Right lobe of liver (tissue), 6 donors: ENCODE measurements at regions not wholly inside any gene's neighbourhood (a gene's known extent, or its start where the extent isn't known, plus 50 kb on each side); places are given as distances from the start of the nearest gene placed in this dataset.

ENCODE experiments used
- ATAC-seq, 4 donors: fragments of 200-7000 bp; cut with Tn5 transposase; one replicate each; pipeline ENCODE4 v1.9.1; 2020; ENCODE audit warnings: mild to moderate bottlenecking in 4 of 4, moderate library complexity in 4 of 4
- DNase-seq, 3 donors: peaks; one replicate each; pipeline ENCODE4 v3.0.0-alpha.2; 2020
- H3K27ac ChIP-seq, 3 donors: fragments of 200-600 bp; one replicate each; pipeline ENCODE4 v1.8.0; 2022
- H3K27me3 ChIP-seq, 2 donors: fragments of 200-600 bp; one replicate each; pipeline ENCODE4 v1.8.0; 2022
- H3K36me3 ChIP-seq, 4 donors: fragments of 200-600 bp; sonication (generic) in 1 of 4; one replicate each; pipeline versions ENCODE4 v1.5.1 to v1.8.0; 2017 to 2022; ENCODE audit warnings: control low read depth in 1 of 4
- H3K4me1 ChIP-seq, 4 donors: fragments of 200-600 bp; sonication (generic) in 1 of 4; one replicate each; pipeline versions ENCODE4 v1.5.1 to v1.8.0; 2017 to 2022; ENCODE audit warnings: control low read depth in 1 of 4
- H3K4me3 ChIP-seq, 3 donors: fragments of 200-600 bp; one replicate each; pipeline ENCODE4 v1.8.0; 2022
- H3K9me3 ChIP-seq, 4 donors: fragments of 200-600 bp; sonication (generic) in 1 of 4; one replicate each; pipeline versions ENCODE4 v1.5.1 to v1.8.0; 2017 to 2022; ENCODE audit warnings: control low read depth in 1 of 4
- POLR2A ChIP-seq: fragments of 450-650 bp; IDR thresholded peaks from one replicate; pipeline ENCODE4 v1.6.1; 2017; ENCODE audit warnings: antibody characterized with exemption, mild to moderate bottlenecking
- WGBS: methylation state at CpG from one replicate; pipeline ENCODE4 v1.1.6; 2018; ENCODE audit warnings: low coverage, low lambda C conversion rate; ENCODE audit not compliant: insufficient coverage; ENCODE audit errors: missing lambda C conversion rate; 5-methylcytosine and 5-hydroxymethylcytosine counted together
- intact Hi-C, 2 donors: fragments of 100-400 bp; cut with DNase I; formaldehyde crosslinking; loops; one replicate each; pipeline versions ENCODE4 v1.11.2 to v1.14.1; 2022
- TF ChIP-seq, protein P1 (sequence below), 4 donors: fragments of 200-600 bp in 3 of 4; fragments of 450-650 bp in 1 of 4; IDR thresholded peaks; one replicate each; pipeline versions ENCODE4 v1.5.1 to v1.8.0; 2016 to 2022; ENCODE audit warnings: antibody characterized with exemption in 4 of 4, mild to moderate bottlenecking in 2 of 4
- donor health status: DM: no; HTN: yes; CAD: no.
- donor health status: DM: no; HTN: no; CAD: no.
- donor health status: DM: no; HTN: no; CAD: no.
- donor health status: DM: no; HTN: yes; CAD: no.
- donor health status: DM: no; HTN: yes; CAD: no.

DNA sequence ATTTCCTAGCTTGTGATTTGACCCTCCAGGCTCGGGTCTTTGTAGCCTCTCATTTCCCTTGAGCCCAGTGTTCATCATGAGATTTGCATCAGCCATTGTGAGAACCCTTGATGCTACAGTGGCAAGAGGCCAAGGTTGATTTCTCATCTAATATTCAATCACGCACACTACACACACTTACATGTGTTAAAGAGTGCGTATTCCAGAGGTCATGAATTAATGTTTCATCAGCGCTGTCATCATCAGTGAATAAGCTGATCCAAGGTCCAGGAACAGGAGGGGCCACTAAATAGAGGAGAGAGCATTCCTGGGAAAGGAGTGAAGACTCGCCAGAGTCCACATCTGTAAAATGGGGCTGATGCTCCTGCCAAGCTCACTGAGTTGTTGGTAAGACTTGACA is 276.1 kb upstream of the SIX2 start:
- H3K27ac ChIP-seq: no peak overlapping the region
- no peak for TF ChIP-seq POLR2A
- TF ChIP-seq, protein P1, sequence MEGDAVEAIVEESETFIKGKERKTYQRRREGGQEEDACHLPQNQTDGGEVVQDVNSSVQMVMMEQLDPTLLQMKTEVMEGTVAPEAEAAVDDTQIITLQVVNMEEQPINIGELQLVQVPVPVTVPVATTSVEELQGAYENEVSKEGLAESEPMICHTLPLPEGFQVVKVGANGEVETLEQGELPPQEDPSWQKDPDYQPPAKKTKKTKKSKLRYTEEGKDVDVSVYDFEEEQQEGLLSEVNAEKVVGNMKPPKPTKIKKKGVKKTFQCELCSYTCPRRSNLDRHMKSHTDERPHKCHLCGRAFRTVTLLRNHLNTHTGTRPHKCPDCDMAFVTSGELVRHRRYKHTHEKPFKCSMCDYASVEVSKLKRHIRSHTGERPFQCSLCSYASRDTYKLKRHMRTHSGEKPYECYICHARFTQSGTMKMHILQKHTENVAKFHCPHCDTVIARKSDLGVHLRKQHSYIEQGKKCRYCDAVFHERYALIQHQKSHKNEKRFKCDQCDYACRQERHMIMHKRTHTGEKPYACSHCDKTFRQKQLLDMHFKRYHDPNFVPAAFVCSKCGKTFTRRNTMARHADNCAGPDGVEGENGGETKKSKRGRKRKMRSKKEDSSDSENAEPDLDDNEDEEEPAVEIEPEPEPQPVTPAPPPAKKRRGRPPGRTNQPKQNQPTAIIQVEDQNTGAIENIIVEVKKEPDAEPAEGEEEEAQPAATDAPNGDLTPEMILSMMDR (IDR thresholded peaks at IDR 0.05): no peak
- 79% methylated on average over 5 of the region's 5 CpGs for WGBS
- intact Hi-C loops: no loop called here
- H3K27me3 ChIP-seq: no peaks in the 10 kb centered on the region
- H3K4me1 ChIP-seq: no peaks in the 10 kb centered on the region
- no peaks in the 10 kb centered on the region for H3K36me3 ChIP-seq
- no peaks in the 10 kb centered on the region for H3K9me3 ChIP-seq
- DNase-seq (no peak), ATAC-seq (no peak)
- no peak overlapping the region for H3K4me3 ChIP-seq

DNA sequence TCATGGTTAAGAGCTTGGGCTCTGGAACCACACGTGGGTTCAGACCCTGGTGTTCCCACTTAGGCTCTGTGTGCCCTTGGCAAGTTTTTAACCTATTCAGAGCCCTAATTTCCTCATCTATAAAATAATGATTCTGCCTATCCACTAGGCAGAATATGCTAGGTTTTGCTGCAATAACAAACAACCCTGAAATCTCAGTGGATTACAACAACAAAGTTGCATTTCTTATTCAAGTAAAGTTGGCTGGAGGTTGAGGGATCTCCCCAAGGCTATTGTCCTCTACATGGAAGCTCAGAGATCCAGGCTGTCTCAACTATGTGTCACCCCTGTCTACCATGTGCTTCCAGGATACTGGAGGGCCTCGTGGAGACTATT is 275.4 kb upstream of the SIX2 start:
- no peaks in the 10 kb centered on the region for H3K27me3 ChIP-seq
- no peaks in the 10 kb centered on the region for H3K4me1 ChIP-seq
- no peaks in the 10 kb centered on the region for H3K36me3 ChIP-seq
- DNase-seq (no peak), ATAC-seq (no peak)
- no peak overlapping the region for H3K4me3 ChIP-seq
- intact Hi-C loops: no loop called here
- TF ChIP-seq, protein P1 (IDR thresholded peaks at IDR 0.05): no peak
- TF ChIP-seq POLR2A: no peak
- 57% methylated on average over 1 of the region's 2 CpGs for WGBS
- H3K9me3 ChIP-seq: no peaks in the 10 kb centered on the region
- H3K27ac ChIP-seq: no peak overlapping the region

DNA sequence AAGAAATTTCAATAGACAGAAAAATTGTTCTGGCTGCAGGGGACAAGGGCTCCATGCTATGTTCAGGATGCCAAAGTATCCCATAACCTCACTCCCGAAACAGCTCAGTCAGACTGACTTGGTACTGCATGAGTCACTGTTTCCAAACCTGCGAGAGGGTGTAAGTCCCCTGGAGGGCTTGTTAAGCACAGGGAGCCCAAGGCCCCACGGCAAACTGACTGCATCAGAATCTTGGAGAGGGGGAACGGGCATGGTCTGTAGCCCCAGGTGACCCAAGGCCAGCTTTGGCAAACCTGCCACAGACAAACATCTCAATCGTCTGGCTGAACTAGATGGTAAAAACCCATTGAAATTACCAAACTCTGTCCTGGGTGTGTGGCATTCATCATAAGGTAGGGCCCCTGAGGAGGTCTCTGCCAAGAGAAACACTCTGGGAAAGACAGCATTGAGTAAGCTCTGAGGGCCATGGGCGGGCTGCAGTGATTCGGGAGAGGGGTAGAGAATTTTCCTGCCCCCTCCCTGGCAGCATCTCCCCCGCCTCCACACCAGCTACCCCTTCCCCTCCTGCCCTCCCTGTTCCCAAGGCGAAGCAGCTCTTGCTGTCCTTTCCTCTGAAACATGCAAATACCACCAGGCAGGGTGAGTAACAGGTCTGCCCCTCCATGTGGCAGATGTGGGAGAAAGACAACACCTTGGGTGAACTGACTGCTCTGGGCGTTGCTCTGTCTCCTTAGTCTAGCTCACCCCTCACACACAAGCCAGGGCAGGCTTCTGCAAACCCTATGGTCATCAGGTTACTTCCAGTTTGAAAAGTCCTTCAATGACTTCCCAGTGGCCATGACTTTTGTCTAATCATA is 274.7 kb upstream of the SIX2 start:
- no peak overlapping the region for H3K27ac ChIP-seq
- H3K9me3 ChIP-seq: no peaks in the 10 kb centered on the region
- H3K36me3 ChIP-seq: no peaks in the 10 kb centered on the region
- no peak overlapping the region for H3K4me3 ChIP-seq
- intact Hi-C loops: no loop called here
- DNase-seq: no peak
- ATAC-seq: peak in 1 of 4 donors; percentile 38
- no peaks in the 10 kb centered on the region for H3K27me3 ChIP-seq
- TF ChIP-seq, protein P1 (IDR thresholded peaks at IDR 0.05): no peak
- H3K4me1 ChIP-seq: no peaks in the 10 kb centered on the region
- 73% methylated on average over 6 of the region's 10 CpGs for WGBS

DNA sequence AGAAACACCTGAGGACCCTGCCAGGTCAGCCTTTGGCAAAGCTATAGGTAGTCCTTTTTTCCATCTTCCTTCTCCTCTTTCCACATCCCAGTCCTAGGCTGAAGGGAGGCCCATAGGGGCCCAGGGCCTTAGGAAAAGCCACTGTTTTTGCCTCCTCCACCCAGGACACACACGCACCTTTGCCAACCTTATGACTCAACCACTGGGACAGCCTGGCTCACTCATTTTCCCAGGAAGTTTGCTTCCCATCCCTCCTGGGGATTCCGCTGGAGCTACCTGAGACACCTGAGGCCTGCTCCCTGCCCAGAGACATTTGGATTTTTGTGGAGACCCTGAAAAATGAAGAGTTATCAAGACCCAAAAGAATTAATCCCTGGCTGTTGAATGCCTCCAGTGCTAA is 273.4 kb upstream of the SIX2 start:
- Histone ChIP-seq H3K27me3 (no peaks in the 10 kb centered on the region), H3K4me3 (no peak overlapping the region), H3K4me1 (no peaks in the 10 kb centered on the region), H3K27ac (no peak overlapping the region), H3K36me3 (no peaks in the 10 kb centered on the region), H3K9me3 (no peaks in the 10 kb centered on the region)
- TF ChIP-seq, protein P1 (IDR thresholded peaks at IDR 0.05): no peak
- no peak for TF ChIP-seq POLR2A
- 100% methylated on average over 1 of the region's 2 CpGs for WGBS
- ATAC-seq (peak in 1 of 4 donors; percentile 28), DNase-seq (no peak)
- intact Hi-C loops: no loop called here
